Mammary epithelial cell (primary cell): ENCODE measurements at regions not wholly inside any gene's neighbourhood (a gene's known extent, or its start where the extent isn't known, plus 50 kb on each side); places are given as distances from the start of the nearest gene placed in this dataset.

ENCODE experiments used
- EZH2 ChIP-seq: IDR thresholded peaks from 2 replicates; pipeline ENCODE4 v1.6.1; 2012; ENCODE audit warnings: low read length, inconsistent platforms, borderline replicate concordance
- TF ChIP-seq, protein P1 (sequence below), 2 donors: IDR thresholded peaks in 1 of 2; conservative IDR thresholded peaks in 1 of 2; 2 replicates each; pipeline ENCODE4 v1.5.1; 2011 to 2012; ENCODE audit warnings: inconsistent platforms in 2 of 2, low read length in 2 of 2, mild to moderate bottlenecking in 2 of 2, control low read depth in 1 of 2, low read depth in 1 of 2; ENCODE audit not compliant: insufficient read depth in 1 of 2; ENCODE audit errors: extremely low read depth in 1 of 2

DNA sequence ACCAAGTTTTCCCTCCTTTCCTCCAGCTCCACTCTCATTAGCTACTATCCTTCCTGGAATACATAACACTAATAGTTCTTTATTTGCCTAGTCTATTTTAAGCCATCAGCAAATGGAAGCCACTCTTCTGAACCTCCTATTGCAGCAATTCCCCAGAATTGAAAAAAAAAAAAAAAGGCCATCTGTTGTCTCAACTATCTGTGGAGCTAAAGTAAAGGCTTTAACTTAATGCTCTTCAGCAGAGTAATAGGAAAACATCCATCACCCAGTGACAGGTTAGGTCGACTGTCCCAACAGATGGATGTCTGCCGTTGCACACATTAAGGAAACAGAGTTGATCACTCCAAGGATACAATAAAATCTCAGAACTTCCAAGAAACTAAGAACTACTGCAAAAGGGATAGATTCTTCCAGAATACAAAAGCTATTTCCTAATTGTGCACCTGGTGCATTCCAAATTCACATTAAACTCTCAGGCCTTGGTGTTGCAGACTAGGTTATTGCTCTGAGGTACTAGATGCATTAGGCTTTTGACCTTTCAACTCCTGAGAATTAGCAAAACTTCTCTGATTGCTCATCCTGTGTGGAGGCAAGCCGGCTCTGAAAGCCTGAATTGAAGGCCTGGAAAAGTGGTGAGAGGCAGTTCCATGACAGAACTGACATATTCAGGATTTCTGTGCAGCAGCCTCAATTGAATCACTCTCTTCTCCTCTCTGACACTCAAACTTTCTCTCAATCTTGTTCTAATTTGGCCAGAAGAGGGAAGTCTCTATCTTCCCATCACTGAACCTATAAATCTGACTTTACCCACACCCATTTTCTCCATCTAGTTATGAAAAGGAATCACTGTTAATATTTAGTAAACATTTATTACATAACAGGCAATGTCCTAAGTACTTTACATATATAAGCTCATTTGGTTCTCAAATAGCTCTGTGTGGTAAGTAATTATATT is 238.4 kb upstream of the HMGA2 start:
- TF ChIP-seq, protein P1, sequence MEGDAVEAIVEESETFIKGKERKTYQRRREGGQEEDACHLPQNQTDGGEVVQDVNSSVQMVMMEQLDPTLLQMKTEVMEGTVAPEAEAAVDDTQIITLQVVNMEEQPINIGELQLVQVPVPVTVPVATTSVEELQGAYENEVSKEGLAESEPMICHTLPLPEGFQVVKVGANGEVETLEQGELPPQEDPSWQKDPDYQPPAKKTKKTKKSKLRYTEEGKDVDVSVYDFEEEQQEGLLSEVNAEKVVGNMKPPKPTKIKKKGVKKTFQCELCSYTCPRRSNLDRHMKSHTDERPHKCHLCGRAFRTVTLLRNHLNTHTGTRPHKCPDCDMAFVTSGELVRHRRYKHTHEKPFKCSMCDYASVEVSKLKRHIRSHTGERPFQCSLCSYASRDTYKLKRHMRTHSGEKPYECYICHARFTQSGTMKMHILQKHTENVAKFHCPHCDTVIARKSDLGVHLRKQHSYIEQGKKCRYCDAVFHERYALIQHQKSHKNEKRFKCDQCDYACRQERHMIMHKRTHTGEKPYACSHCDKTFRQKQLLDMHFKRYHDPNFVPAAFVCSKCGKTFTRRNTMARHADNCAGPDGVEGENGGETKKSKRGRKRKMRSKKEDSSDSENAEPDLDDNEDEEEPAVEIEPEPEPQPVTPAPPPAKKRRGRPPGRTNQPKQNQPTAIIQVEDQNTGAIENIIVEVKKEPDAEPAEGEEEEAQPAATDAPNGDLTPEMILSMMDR (conservative IDR thresholded peaks at IDR 0.05 in 1 of 2, IDR thresholded peaks at IDR 0.05 in 1 of 2; ENCODE audit: extremely low read depth in 1 of 2, insufficient read depth in 1 of 2, low read depth in 1 of 2, low read length in 2 of 2), result no peak
- TF ChIP-seq EZH2, result no peak
